Activated CD8-positive, alpha-beta T cell treated with anti-CD3 and anti-CD28 coated beads, Interleukin-2, amount 10 ng/mL, durations not matched to agents 7 days and 5 days (primary cell): ENCODE measurements at regions not wholly inside any gene's neighbourhood (a gene's known extent, or its start where the extent isn't known, plus 50 kb on each side); places are given as distances from the start of the nearest gene placed in this dataset.

Source experiments
- ATAC-seq: fragments of 150-1000 bp; cut with Tn5 transposase; one replicate; pipeline ENCODE4 v1.10.0; 2021; ENCODE audit warnings: moderate library complexity
- CTCF ChIA-PET: fragments of 350-600 bp; sonication (Branson Sonifier 250); formaldehyde crosslinking; loops from one replicate; lab custom pipeline; 2021; ENCODE audit warnings: antibody characterized with exemption; lab: Charles Lee
- POLR2A ChIA-PET: fragments of 350-600 bp; sonication (Branson Sonifier 250); formaldehyde crosslinking; loops from one replicate; lab custom pipeline; 2021; ENCODE audit warnings: antibody characterized with exemption; lab: Charles Lee
- DNase-seq: peaks from one replicate; pipeline ENCODE4 v3.0.0-alpha.2; 2020
- H3K27ac Mint-ChIP-seq: one replicate; pipeline ENCODE4 v1.8.0; 2021; ENCODE audit warnings: mild to moderate bottlenecking, mixed read lengths
- H3K27me3 Mint-ChIP-seq: one replicate; pipeline ENCODE4 v1.8.0; 2021; ENCODE audit warnings: low read depth, mixed read lengths
- H3K36me3 Mint-ChIP-seq: one replicate; pipeline ENCODE4 v1.8.0; 2021; ENCODE audit warnings: low read depth, mixed read lengths
- H3K4me1 Mint-ChIP-seq: one replicate; pipeline ENCODE4 v1.8.0; 2021; ENCODE audit warnings: low read depth, mixed read lengths
- H3K4me3 Mint-ChIP-seq: one replicate; pipeline ENCODE4 v1.8.0; 2021; ENCODE audit warnings: mild to moderate bottlenecking, mixed read lengths
- H3K9me3 Mint-ChIP-seq: one replicate; pipeline ENCODE4 v1.8.0; 2022; ENCODE audit warnings: mixed read lengths; ENCODE audit not compliant: insufficient read depth

DNA sequence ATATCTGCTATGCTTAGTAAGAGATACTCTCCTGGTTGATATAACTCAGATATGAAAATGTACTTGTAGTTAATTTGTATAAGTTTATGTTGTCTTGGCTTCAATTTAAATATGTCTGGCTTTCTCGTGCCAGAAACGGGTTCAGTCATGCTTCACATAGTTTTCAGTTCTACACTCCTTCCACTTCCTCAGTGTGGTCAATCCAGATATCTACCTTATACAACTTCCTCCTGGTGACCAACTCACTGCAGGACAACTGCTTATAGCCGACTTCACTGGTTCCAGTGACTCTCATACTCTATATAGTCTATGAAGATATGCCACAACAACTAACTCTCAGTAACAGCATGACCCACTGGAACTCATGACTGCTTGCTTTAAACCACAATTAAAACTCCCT is 690.4 kb downstream of the SLCO4C1 start:
- DNase-seq (no peak), ATAC-seq (no peak)
- Mint-ChIP-seq H3K4me3 (no peak overlapping the region), H3K9me3 (no peaks in the 10 kb centered on the region), H3K36me3 (no peaks in the 10 kb centered on the region), H3K27ac (no peak overlapping the region), H3K4me1 (no peaks in the 10 kb centered on the region), H3K27me3 (no peaks in the 10 kb centered on the region)
- ChIA-PET CTCF (no interaction called here), POLR2A (no interaction called here)

GRCh38 chr5:101600614-101601013 is 695.5 kb downstream of the SLCO4C1 start:
- ChIA-PET POLR2A (no interaction called here), CTCF (no interaction called here)
- Mint-ChIP-seq H3K36me3 (no peaks in the 10 kb centered on the region), H3K4me3 (no peak overlapping the region), H3K9me3 (peaks cover 2% of the 10 kb centered on the region), H3K27me3 (no peaks in the 10 kb centered on the region), H3K4me1 (no peaks in the 10 kb centered on the region), H3K27ac (no peak overlapping the region)
- DNase-seq: no peak
- ATAC-seq: no peak

- ChIA-PET CTCF (no interaction called here), POLR2A (no interaction called here)
- Mint-ChIP-seq H3K36me3 (no peaks in the 10 kb centered on the region), H3K27me3 (no peaks in the 10 kb centered on the region), H3K4me1 (no peaks in the 10 kb centered on the region), H3K4me3 (no peak overlapping the region), H3K9me3 (no peaks in the 10 kb centered on the region), H3K27ac (no peak overlapping the region)
- DNase-seq: no peak
- ATAC-seq: no peak
These were observed 687.3 kb upstream of the ST8SIA4 start for GRCh38 chr5:101590384-101590783.

DNA sequence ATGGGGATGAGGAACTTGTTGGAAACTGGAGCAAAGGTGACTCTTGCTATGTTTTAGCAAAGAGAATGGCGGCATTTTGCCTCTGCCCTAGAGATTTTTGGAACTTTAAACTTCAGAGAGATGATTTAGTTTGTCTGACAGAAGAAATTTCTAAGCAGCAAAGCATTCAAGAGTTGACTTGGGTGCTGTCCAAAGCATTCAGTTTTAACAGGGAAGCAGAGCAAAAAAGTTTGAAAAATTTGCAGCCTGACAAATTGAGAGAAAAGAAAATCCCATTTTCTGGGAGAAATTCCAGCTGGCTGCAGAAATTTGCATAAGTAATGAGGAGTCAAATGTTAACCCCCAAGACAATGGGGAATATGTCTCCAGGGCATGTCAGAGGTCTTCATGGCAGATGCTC is 682.3 kb upstream of the ST8SIA4 start:
- H3K36me3 Mint-ChIP-seq: no peaks in the 10 kb centered on the region
- CTCF ChIA-PET: no interaction called here
- DNase-seq (no peak), ATAC-seq (no peak)
- H3K9me3 Mint-ChIP-seq: no peaks in the 10 kb centered on the region
- no peaks in the 10 kb centered on the region for H3K4me1 Mint-ChIP-seq
- H3K27ac Mint-ChIP-seq: no peak overlapping the region
- H3K4me3 Mint-ChIP-seq: no peak overlapping the region
- H3K27me3 Mint-ChIP-seq: no peaks in the 10 kb centered on the region
- POLR2A ChIA-PET: no interaction called here

GRCh38 chr5:101580591-101580990 is 677.5 kb upstream of the ST8SIA4 start:
- Mint-ChIP-seq H3K27me3 (no peaks in the 10 kb centered on the region), H3K4me3 (no peak overlapping the region), H3K27ac (no peak overlapping the region), H3K36me3 (no peaks in the 10 kb centered on the region), H3K9me3 (no peaks in the 10 kb centered on the region), H3K4me1 (no peaks in the 10 kb centered on the region)
- ChIA-PET CTCF (no interaction called here), POLR2A (no interaction called here)
- no peak for ATAC-seq
- DNase-seq: no peak

- CTCF ChIA-PET: no interaction called here
- no peak overlapping the region for H3K27ac Mint-ChIP-seq
These were observed 670.9 kb upstream of the ST8SIA4 start for GRCh38 chr5:101574017-101574416.

DNA sequence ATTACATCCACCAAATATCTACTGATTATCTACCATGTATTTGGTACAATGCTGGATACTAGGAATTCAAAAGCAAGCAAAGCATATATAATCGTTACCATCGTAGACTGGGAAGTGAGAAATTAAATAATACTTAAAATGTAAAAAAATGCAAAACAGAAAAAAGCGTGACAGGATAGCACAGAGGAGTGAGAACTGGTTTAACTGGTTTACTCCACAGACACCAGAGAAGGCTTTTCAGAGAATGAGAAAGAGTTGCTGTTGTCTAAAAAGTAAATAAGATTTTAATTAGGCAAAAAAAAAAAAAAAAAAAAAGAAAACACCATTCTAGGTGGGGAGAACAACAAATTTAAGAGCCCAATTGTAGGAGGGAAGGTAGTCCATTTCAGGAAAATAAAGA is 657.9 kb upstream of the ST8SIA4 start:
- no peaks in the 10 kb centered on the region for H3K36me3 Mint-ChIP-seq
- ATAC-seq (no peak), DNase-seq (no peak)
- no peaks in the 10 kb centered on the region for H3K27me3 Mint-ChIP-seq
- H3K4me3 Mint-ChIP-seq: no peak overlapping the region
- H3K27ac Mint-ChIP-seq: no peak overlapping the region
- CTCF ChIA-PET: no interaction called here
- H3K9me3 Mint-ChIP-seq: peaks cover 2% of the 10 kb centered on the region
- H3K4me1 Mint-ChIP-seq: no peaks in the 10 kb centered on the region
- POLR2A ChIA-PET: no interaction called here

More at GRCh38 chr5:101574017-101574416, 670.9 kb upstream of the ST8SIA4 start:
- ATAC-seq (no peak), DNase-seq (no peak)
- Mint-ChIP-seq H3K9me3 (peaks cover 5% of the 10 kb centered on the region), H3K36me3 (no peaks in the 10 kb centered on the region), H3K4me1 (no peaks in the 10 kb centered on the region), H3K4me3 (no peak overlapping the region), H3K27me3 (no peaks in the 10 kb centered on the region)
- POLR2A ChIA-PET: no interaction called here

DNA sequence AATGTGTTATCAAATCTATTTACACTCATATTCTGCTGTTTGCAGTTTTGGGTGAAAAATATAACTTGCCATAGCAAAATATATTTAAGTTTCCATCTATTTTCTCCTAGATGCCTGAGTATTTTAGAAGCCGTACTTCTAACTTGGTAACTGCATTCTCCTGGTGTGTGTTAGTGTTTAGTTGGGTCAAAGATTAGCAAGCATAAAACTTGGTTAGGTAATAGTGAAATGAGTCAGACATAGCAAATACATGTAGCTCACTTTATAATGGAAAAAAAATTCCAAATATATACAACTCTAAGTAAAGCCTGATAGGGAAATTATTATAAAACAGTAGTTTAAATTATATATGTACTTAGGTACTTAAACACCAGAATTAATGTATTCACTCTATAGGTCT is 640.7 kb upstream of the ST8SIA4 start:
- H3K4me3 Mint-ChIP-seq: no peak overlapping the region
- no peak for ATAC-seq
- H3K27me3 Mint-ChIP-seq: no peaks in the 10 kb centered on the region
- POLR2A ChIA-PET: no interaction called here
- DNase-seq: no peak
- no peak overlapping the region for H3K27ac Mint-ChIP-seq
- H3K9me3 Mint-ChIP-seq: no peaks in the 10 kb centered on the region
- H3K36me3 Mint-ChIP-seq: no peaks in the 10 kb centered on the region
- no peaks in the 10 kb centered on the region for H3K4me1 Mint-ChIP-seq
- CTCF ChIA-PET: no interaction called here

DNA sequence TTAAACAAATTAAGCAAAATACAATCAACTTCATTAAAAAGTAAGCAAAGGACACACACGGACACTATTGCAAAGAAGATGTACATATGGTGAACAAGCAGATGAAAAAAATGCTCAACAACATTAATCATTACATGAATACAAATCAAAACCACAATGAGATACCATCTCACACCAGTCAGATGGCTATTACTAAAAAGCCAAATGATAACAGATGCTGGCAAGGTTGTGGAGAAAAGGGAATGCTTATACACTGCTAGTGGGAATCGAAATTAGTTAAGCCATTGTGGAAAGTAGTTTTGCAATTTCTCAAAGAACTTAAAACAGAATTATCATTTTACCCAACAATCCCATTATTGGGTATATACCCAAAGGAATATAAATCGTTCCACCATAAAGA is 636.2 kb upstream of the ST8SIA4 start:
- Mint-ChIP-seq H3K36me3 (no peaks in the 10 kb centered on the region), H3K27me3 (no peaks in the 10 kb centered on the region), H3K27ac (no peak overlapping the region), H3K4me1 (no peaks in the 10 kb centered on the region), H3K4me3 (no peak overlapping the region), H3K9me3 (peaks cover 4% of the 10 kb centered on the region)
- ChIA-PET CTCF (no interaction called here), POLR2A (no interaction called here)
- no peak for DNase-seq
- ATAC-seq: no peak

DNA sequence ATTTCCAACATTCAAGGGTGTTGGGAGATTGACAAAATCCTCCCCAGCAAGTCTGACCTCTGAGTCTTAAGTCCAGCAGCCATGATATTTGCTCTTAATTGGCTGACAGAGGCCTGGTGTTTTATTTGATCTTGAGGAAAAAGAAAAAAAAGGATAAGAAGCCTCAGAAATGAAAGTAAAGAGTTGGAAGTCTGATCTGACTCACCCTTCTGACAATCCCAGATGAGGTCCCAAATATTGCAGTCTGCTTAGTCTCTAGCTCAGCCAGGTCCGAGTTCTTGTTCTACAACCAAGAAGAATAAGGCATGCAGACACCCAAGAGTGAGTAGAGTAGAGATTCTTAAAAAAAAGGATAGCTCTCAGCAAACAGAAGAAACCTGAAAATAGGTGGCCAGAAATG is 632.5 kb upstream of the ST8SIA4 start:
- H3K4me1 Mint-ChIP-seq: no peaks in the 10 kb centered on the region
- no peak overlapping the region for H3K4me3 Mint-ChIP-seq
- no peak for DNase-seq
- ChIA-PET CTCF (no interaction called here), POLR2A (no interaction called here)
- H3K27me3 Mint-ChIP-seq: no peaks in the 10 kb centered on the region
- H3K27ac Mint-ChIP-seq: no peak overlapping the region
- no peaks in the 10 kb centered on the region for H3K36me3 Mint-ChIP-seq
- H3K9me3 Mint-ChIP-seq: peaks cover 8% of the 10 kb centered on the region
- no peak for ATAC-seq

- H3K9me3 Mint-ChIP-seq: peaks cover 8% of the 10 kb centered on the region
- CTCF ChIA-PET: no interaction called here
- no peak overlapping the region for H3K4me3 Mint-ChIP-seq
- POLR2A ChIA-PET: no interaction called here
- H3K27ac Mint-ChIP-seq: no peak overlapping the region
- no peak for ATAC-seq
- H3K4me1 Mint-ChIP-seq: no peaks in the 10 kb centered on the region
- no peaks in the 10 kb centered on the region for H3K27me3 Mint-ChIP-seq
- H3K36me3 Mint-ChIP-seq: no peaks in the 10 kb centered on the region
- no peak for DNase-seq
These were observed 631.5 kb upstream of the ST8SIA4 start for GRCh38 chr5:101534491-101535110.

DNA sequence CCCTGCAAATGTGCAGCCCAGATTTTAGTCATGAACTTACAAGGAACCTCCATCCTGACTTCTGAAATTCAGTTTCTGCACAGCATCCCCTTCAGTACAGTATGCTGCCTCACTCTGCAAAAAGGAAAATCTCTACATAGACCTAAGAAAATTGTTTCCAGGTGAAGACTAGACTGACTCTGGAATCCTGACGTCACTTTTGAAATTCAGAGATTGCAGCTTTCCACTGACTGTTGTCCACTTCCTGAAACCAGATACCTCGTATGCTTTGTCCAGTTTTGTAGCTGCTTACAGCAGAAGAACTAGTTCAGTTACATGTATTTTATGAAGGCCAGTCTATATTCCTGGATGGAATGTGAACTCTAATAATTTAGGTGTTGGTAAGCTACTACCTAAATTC is 629.3 kb upstream of the ST8SIA4 start:
- CTCF ChIA-PET: no interaction called here
- H3K4me3 Mint-ChIP-seq: no peak overlapping the region
- H3K4me1 Mint-ChIP-seq: no peaks in the 10 kb centered on the region

GRCh38 chr5:101531026-101531425 is 627.9 kb upstream of the ST8SIA4 start:
- H3K9me3 Mint-ChIP-seq: peaks cover 5% of the 10 kb centered on the region
- no peaks in the 10 kb centered on the region for H3K4me1 Mint-ChIP-seq
- H3K36me3 Mint-ChIP-seq: no peaks in the 10 kb centered on the region
- no peaks in the 10 kb centered on the region for H3K27me3 Mint-ChIP-seq
- ATAC-seq (no peak), DNase-seq (no peak)
- no peak overlapping the region for H3K4me3 Mint-ChIP-seq
- CTCF ChIA-PET: no interaction called here
- POLR2A ChIA-PET: no interaction called here
- H3K27ac Mint-ChIP-seq: no peak overlapping the region

More for the DNA sequence above, 629.3 kb upstream of the ST8SIA4 start:
- Mint-ChIP-seq H3K9me3 (peaks cover 8% of the 10 kb centered on the region), H3K36me3 (no peaks in the 10 kb centered on the region), H3K27ac (no peak overlapping the region), H3K27me3 (no peaks in the 10 kb centered on the region)
- ATAC-seq: no peak
- POLR2A ChIA-PET: no interaction called here
- no peak for DNase-seq
